ENCODE measurements at regions not wholly inside any gene's neighbourhood (a gene's known extent, or its start where the extent isn't known, plus 50 kb on each side); places are given as distances from the start of the nearest gene placed in this dataset.

- no peak for TF ChIP-seq POLR2A (IDR thresholded peaks at IDR 0.05; ENCODE audit: extremely low read depth, insufficient read length)
- TF ChIP-seq CTCF (IDR thresholded peaks at IDR 0.05; ENCODE audit: low read depth, low read length): no peak
Observed at GRCh38 chr5:120084543-120084870, 379.6 kb upstream of the PRR16 start.

Data from NB4 (cell line).